SK-N-SH (cell line): ENCODE measurements at regions not wholly inside any gene's neighbourhood (a gene's known extent, or its start where the extent isn't known, plus 50 kb on each side); places are given as distances from the start of the nearest gene placed in this dataset.

Experiments
- EZH2phosphoT487 ChIP-seq: fragments of 200-600 bp; sonication (generic); IDR thresholded peaks from 2 replicates; pipeline ENCODE4 v1.6.1; 2017; ENCODE audit warnings: low read depth, mixed run types, mild to moderate bottlenecking, antibody characterized with exemption, moderate library complexity, borderline replicate concordance
- FOXM1 ChIP-seq: IDR thresholded peaks from 2 replicates; pipeline ENCODE4 v1.4.0; 2012; ENCODE audit warnings: low read depth, mild to moderate bottlenecking
- GABPA ChIP-seq: IDR thresholded peaks from 2 replicates; pipeline ENCODE4 v1.4.0; 2012; ENCODE audit warnings: low read depth, mild to moderate bottlenecking
- MXI1 ChIP-seq: IDR thresholded peaks from 2 replicates; pipeline ENCODE4 v1.6.1; 2012; ENCODE audit warnings: mild to moderate bottlenecking, low read depth, low read length, improper control_type of control experiment
- RXRA ChIP-seq: IDR thresholded peaks from 2 replicates; pipeline ENCODE4 v1.4.0; 2012; ENCODE audit warnings: low read depth, mild to moderate bottlenecking, borderline replicate concordance
- SIN3A ChIP-seq: IDR thresholded peaks from 2 replicates; pipeline ENCODE4 v1.6.1; 2012; ENCODE audit warnings: low read depth, mild to moderate bottlenecking, low read length, moderate library complexity, borderline replicate concordance
- TEAD4 ChIP-seq: IDR thresholded peaks from 2 replicates; pipeline ENCODE4 v1.4.0; 2012; ENCODE audit warnings: mild to moderate bottlenecking, borderline replicate concordance; ENCODE audit not compliant: insufficient read depth
- YY1 ChIP-seq: IDR thresholded peaks from 2 replicates; pipeline ENCODE4 v1.4.0; 2012; ENCODE audit warnings: low read depth, mild to moderate bottlenecking
- TF ChIP-seq, protein P1 (sequence below): fragments of 200-600 bp; sonication (generic); IDR thresholded peaks from 2 replicates; pipeline ENCODE4 v1.6.1; 2017; ENCODE audit warnings: antibody characterized with exemption, mild to moderate bottlenecking, moderate library complexity
- TF ChIP-seq, protein P2 (sequence below): IDR thresholded peaks from 2 replicates; pipeline ENCODE4; 2012
- TF ChIP-seq, protein P3 (sequence below): IDR thresholded peaks from 2 replicates; pipeline ENCODE4 v1.6.1; 2012; ENCODE audit warnings: mild to moderate bottlenecking, low read depth, low read length, moderate library complexity
- TF ChIP-seq, protein P4 (sequence below): IDR thresholded peaks from 2 replicates; pipeline ENCODE4 v1.4.0; 2012; ENCODE audit warnings: low read depth
- TF ChIP-seq, protein P5 (sequence below): fragments of 150-350 bp; IDR thresholded peaks from 2 replicates; pipeline ENCODE4 v1.6.1; 2017; ENCODE audit warnings: antibody characterized with exemption, low read length, low read depth, borderline replicate concordance

DNA sequence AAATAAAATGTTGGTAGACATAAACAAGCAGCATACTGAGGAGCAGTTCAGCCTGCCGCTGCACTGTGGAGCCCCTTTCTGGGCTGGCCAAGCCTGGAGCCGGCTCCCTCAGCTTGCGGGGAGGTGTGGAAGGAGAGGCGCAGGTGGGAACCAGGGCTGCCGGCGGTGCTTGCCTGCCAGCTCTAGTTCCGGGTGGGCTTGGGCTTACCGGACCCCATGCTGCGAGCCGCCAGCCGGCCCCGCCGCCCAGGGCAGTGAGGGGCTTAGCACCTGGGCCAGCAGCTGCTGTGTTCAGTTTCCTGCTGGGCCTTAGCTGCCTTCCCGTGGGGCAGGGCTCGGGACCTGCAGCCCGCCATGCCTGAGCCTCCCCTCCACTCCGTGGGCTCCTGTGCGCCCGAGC, 672.9 kb upstream of the POM121L12 start:
- no peak for TF ChIP-seq TEAD4
- TF ChIP-seq, protein P1, sequence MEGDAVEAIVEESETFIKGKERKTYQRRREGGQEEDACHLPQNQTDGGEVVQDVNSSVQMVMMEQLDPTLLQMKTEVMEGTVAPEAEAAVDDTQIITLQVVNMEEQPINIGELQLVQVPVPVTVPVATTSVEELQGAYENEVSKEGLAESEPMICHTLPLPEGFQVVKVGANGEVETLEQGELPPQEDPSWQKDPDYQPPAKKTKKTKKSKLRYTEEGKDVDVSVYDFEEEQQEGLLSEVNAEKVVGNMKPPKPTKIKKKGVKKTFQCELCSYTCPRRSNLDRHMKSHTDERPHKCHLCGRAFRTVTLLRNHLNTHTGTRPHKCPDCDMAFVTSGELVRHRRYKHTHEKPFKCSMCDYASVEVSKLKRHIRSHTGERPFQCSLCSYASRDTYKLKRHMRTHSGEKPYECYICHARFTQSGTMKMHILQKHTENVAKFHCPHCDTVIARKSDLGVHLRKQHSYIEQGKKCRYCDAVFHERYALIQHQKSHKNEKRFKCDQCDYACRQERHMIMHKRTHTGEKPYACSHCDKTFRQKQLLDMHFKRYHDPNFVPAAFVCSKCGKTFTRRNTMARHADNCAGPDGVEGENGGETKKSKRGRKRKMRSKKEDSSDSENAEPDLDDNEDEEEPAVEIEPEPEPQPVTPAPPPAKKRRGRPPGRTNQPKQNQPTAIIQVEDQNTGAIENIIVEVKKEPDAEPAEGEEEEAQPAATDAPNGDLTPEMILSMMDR = no peak
- TF ChIP-seq MXI1 = no peak
- no peak for TF ChIP-seq YY1
- TF ChIP-seq SIN3A = no peak
- TF ChIP-seq, protein P2, sequence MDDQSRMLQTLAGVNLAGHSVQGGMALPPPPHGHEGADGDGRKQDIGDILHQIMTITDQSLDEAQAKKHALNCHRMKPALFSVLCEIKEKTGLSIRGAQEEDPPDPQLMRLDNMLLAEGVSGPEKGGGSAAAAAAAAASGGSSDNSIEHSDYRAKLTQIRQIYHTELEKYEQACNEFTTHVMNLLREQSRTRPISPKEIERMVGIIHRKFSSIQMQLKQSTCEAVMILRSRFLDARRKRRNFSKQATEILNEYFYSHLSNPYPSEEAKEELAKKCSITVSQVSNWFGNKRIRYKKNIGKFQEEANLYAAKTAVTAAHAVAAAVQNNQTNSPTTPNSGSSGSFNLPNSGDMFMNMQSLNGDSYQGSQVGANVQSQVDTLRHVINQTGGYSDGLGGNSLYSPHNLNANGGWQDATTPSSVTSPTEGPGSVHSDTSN = no peak
- TF ChIP-seq EZH2phosphoT487 = no peak
- TF ChIP-seq, protein P3, sequence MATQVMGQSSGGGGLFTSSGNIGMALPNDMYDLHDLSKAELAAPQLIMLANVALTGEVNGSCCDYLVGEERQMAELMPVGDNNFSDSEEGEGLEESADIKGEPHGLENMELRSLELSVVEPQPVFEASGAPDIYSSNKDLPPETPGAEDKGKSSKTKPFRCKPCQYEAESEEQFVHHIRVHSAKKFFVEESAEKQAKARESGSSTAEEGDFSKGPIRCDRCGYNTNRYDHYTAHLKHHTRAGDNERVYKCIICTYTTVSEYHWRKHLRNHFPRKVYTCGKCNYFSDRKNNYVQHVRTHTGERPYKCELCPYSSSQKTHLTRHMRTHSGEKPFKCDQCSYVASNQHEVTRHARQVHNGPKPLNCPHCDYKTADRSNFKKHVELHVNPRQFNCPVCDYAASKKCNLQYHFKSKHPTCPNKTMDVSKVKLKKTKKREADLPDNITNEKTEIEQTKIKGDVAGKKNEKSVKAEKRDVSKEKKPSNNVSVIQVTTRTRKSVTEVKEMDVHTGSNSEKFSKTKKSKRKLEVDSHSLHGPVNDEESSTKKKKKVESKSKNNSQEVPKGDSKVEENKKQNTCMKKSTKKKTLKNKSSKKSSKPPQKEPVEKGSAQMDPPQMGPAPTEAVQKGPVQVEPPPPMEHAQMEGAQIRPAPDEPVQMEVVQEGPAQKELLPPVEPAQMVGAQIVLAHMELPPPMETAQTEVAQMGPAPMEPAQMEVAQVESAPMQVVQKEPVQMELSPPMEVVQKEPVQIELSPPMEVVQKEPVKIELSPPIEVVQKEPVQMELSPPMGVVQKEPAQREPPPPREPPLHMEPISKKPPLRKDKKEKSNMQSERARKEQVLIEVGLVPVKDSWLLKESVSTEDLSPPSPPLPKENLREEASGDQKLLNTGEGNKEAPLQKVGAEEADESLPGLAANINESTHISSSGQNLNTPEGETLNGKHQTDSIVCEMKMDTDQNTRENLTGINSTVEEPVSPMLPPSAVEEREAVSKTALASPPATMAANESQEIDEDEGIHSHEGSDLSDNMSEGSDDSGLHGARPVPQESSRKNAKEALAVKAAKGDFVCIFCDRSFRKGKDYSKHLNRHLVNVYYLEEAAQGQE = no peak
- TF ChIP-seq, protein P4, sequence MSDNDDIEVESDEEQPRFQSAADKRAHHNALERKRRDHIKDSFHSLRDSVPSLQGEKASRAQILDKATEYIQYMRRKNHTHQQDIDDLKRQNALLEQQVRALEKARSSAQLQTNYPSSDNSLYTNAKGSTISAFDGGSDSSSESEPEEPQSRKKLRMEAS = no peak
- no peak for TF ChIP-seq GABPA
- no peak for TF ChIP-seq FOXM1
- TF ChIP-seq RXRA = no peak
- TF ChIP-seq, protein P5, sequence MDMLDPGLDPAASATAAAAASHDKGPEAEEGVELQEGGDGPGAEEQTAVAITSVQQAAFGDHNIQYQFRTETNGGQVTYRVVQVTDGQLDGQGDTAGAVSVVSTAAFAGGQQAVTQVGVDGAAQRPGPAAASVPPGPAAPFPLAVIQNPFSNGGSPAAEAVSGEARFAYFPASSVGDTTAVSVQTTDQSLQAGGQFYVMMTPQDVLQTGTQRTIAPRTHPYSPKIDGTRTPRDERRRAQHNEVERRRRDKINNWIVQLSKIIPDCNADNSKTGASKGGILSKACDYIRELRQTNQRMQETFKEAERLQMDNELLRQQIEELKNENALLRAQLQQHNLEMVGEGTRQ = no peak
